OCI-LY7 (cell line): ENCODE measurements at regions not wholly inside any gene's neighbourhood (a gene's known extent, or its start where the extent isn't known, plus 50 kb on each side); places are given as distances from the start of the nearest gene placed in this dataset.

Source experiments
- BruUV-seq: library from RNA; stranded (reverse); fragments of 400-500 nt; replicated peaks from 2 replicates; lab custom pipeline; 2021; lab: Mats Ljungman, UMichigan
- CTCF ChIA-PET: fragments of 300-600 bp; sonication (Branson Sonifier 250); formaldehyde crosslinking; loops from one replicate; lab custom pipeline; 2022; ENCODE audit warnings: antibody characterized with exemption; ENCODE audit not compliant: unreplicated experiment; lab: Charles Lee
- POLR2A ChIA-PET: fragments of 300-600 bp; sonication (Branson Sonifier 250); formaldehyde crosslinking; loops from one replicate; lab custom pipeline; 2022; ENCODE audit warnings: antibody characterized with exemption; lab: Charles Lee
- DNase-seq: peaks from one replicate; pipeline ENCODE4 v3.0.0-alpha.2; 2015; ENCODE audit warnings: low spot score
- H2AFZ ChIP-seq: fragments of 200-600 bp; sonication (generic), shearing (Covaris generic); 2 replicates; pipeline ENCODE4 v1.6.1; 2014; ENCODE audit warnings: mild to moderate bottlenecking, antibody characterized with exemption, low read length, moderate library complexity
- H3K27ac ChIP-seq: fragments of 200-600 bp; sonication (generic); 2 replicates; pipeline ENCODE4 v1.5.1; 2014; ENCODE audit warnings: mixed run types, low read depth, mild to moderate bottlenecking, moderate library complexity, low read length, inconsistent platforms; ENCODE audit not compliant: poor library complexity, severe bottlenecking
- H3K36me3 ChIP-seq: fragments of 200-600 bp; sonication (generic); 2 replicates; pipeline ENCODE4 v1.6.1; 2014; ENCODE audit warnings: mild to moderate bottlenecking, antibody characterized with exemption, low read length, moderate library complexity, mixed read lengths; ENCODE audit not compliant: insufficient read depth
- H3K4me1 ChIP-seq: fragments of 200-600 bp; sonication (generic); 2 replicates; pipeline ENCODE4 v1.5.1; 2014; ENCODE audit warnings: mild to moderate bottlenecking, low read length; ENCODE audit not compliant: insufficient read depth, poor library complexity, severe bottlenecking
- H3K4me2 ChIP-seq: fragments of 200-600 bp; sonication (generic); 2 replicates; pipeline ENCODE4 v1.6.1; 2014; ENCODE audit warnings: mild to moderate bottlenecking, low read length
- H3K4me3 ChIP-seq: fragments of 200-600 bp; sonication (generic); 2 replicates; pipeline ENCODE4 v1.5.1; 2014; ENCODE audit warnings: mild to moderate bottlenecking, low read depth, low read length; ENCODE audit not compliant: poor library complexity, severe bottlenecking
- H3K79me2 ChIP-seq: fragments of 200-600 bp; sonication (generic); 2 replicates; pipeline ENCODE4 v1.6.1; 2016; ENCODE audit warnings: low read depth, mild to moderate bottlenecking, low read length, moderate library complexity, mixed read lengths; ENCODE audit not compliant: insufficient read depth
- H3K9me2 ChIP-seq: fragments of 200-600 bp; sonication (generic); 2 replicates; pipeline ENCODE4 v1.6.1; 2016; ENCODE audit warnings: mild to moderate bottlenecking, low read length, mixed read lengths; ENCODE audit not compliant: insufficient read depth
- H3K9me3 ChIP-seq: fragments of 200-600 bp; sonication (generic); 2 replicates; pipeline ENCODE4 v1.6.1; 2014; ENCODE audit warnings: mild to moderate bottlenecking, mixed run types, low read length, mixed read lengths
- H4K20me1 ChIP-seq: fragments of 200-600 bp; sonication (generic); 2 replicates; pipeline ENCODE4 v1.6.1; 2014; ENCODE audit warnings: mild to moderate bottlenecking, antibody characterized with exemption, low read length, moderate library complexity, mixed read lengths; ENCODE audit not compliant: insufficient read depth
- CTCF ChIP-seq: fragments of 200-600 bp; sonication (generic); conservative IDR thresholded peaks from 2 replicates; pipeline ENCODE4 v1.5.1; 2014; ENCODE audit warnings: mild to moderate bottlenecking, antibody characterized with exemption, low read length, moderate library complexity, mixed read lengths
- EZH2phosphoT487 ChIP-seq: fragments of 200-600 bp; sonication (generic); IDR thresholded peaks from 2 replicates; pipeline ENCODE4 v1.6.1; 2018; ENCODE audit warnings: low read depth, borderline replicate concordance, mild to moderate bottlenecking, mixed run types, antibody characterized with exemption, low read length, moderate library complexity, mixed read lengths
- intact Hi-C: fragments of 100-400 bp; cut with micrococcal nuclease; formaldehyde crosslinking; loops from one replicate; pipeline ENCODE4 v1.10.0; 2022; ENCODE audit not compliant: unreplicated experiment

- DNase-seq, result no peak
- Histone ChIP-seq H3K4me1 (no peaks in the 10 kb centered on the region), H3K4me3 (no peak overlapping the region), H3K9me3 (no peaks in the 10 kb centered on the region), H3K36me3 (no peaks in the 10 kb centered on the region), H3K4me2 (no peak overlapping the region), H3K79me2 (no peaks in the 10 kb centered on the region), H3K9me2 (no peaks in the 10 kb centered on the region), H3K27ac (no peak overlapping the region), H4K20me1 (no peaks in the 10 kb centered on the region), H2AFZ (no peak overlapping the region)
- CTCF ChIA-PET, result no interaction called here
- TF ChIP-seq EZH2phosphoT487 (no peak), CTCF (no peak)
- BruUV-seq, result no TSS peak
- intact Hi-C loops, result no loop called here
- POLR2A ChIA-PET, result no interaction called here
Measured at GRCh38 chr5:61924251-61924650, 381.8 kb upstream of the KIF2A start.

GRCh38 chr5:61926911-61927310 is 379.1 kb upstream of the KIF2A start:
- no peak overlapping the region for H3K4me2 ChIP-seq
- ChIA-PET CTCF (no interaction called here), POLR2A (no interaction called here)
- no peak overlapping the region for H3K4me3 ChIP-seq
- no peaks in the 10 kb centered on the region for H3K36me3 ChIP-seq
- H3K4me1 ChIP-seq, result no peaks in the 10 kb centered on the region
- no TSS peak for BruUV-seq
- H3K79me2 ChIP-seq, result no peaks in the 10 kb centered on the region
- intact Hi-C loops, result no loop called here
- no peak overlapping the region for H2AFZ ChIP-seq
- no peaks in the 10 kb centered on the region for H3K9me2 ChIP-seq
- no peak overlapping the region for H3K27ac ChIP-seq
- H3K9me3 ChIP-seq, result no peaks in the 10 kb centered on the region
- no peak for TF ChIP-seq CTCF
- no peak for TF ChIP-seq EZH2phosphoT487
- no peaks in the 10 kb centered on the region for H4K20me1 ChIP-seq
- DNase-seq, result no peak

GRCh38 chr5:61931236-61931635 is 374.8 kb upstream of the KIF2A start:
- no peak overlapping the region for H3K4me2 ChIP-seq
- H3K9me2 ChIP-seq, result no peaks in the 10 kb centered on the region
- no peak overlapping the region for H3K4me3 ChIP-seq
- intact Hi-C loops, result no loop called here
- POLR2A ChIA-PET, result interaction anchor here (0.5 kb wide), 1 partner anchor 183 kb away, joined by 3 read pairs; no protein-coding TSS in a partner anchor
- H3K36me3 ChIP-seq, result no peaks in the 10 kb centered on the region
- TF ChIP-seq EZH2phosphoT487 (no peak), CTCF (no peak)
- no TSS peak for BruUV-seq
- no peaks in the 10 kb centered on the region for H3K9me3 ChIP-seq
- CTCF ChIA-PET, result no interaction called here
- no peak overlapping the region for H2AFZ ChIP-seq
- no peaks in the 10 kb centered on the region for H4K20me1 ChIP-seq
- H3K79me2 ChIP-seq, result no peaks in the 10 kb centered on the region
- H3K4me1 ChIP-seq, result no peaks in the 10 kb centered on the region
- DNase-seq, result no peak
- no peak overlapping the region for H3K27ac ChIP-seq
